H1 (cell line): ENCODE measurements at regions not wholly inside any gene's neighbourhood (a gene's known extent, or its start where the extent isn't known, plus 50 kb on each side); places are given as distances from the start of the nearest gene placed in this dataset.

Source experiments
- CTCF ChIA-PET: fragments of 300-600 bp; sonication (Branson Sonifier 250); formaldehyde crosslinking; loops from one replicate; lab custom pipeline; 2021; ENCODE audit not compliant: partially characterized antibody; lab: Charles Lee
- POLR2A ChIA-PET: fragments of 300-600 bp; sonication (Branson Sonifier 250); formaldehyde crosslinking; loops from one replicate; lab custom pipeline; 2021; ENCODE audit warnings: inconsistent platforms; ENCODE audit not compliant: partially characterized antibody; lab: Charles Lee
- DNase-seq, 2 experiments: peaks; one replicate each; pipeline versions ENCODE4 v3.0.0 to v3.0.0-alpha.2; 2010 to 2022; ENCODE audit warnings: low spot score in 2 of 2, low read depth in 1 of 2, mixed read lengths in 1 of 2
- FAIRE-seq: peaks from 2 replicates; lab custom pipeline; 2011; peaks lifted over from hg19 to GRCh38; lab: Jason Lieb, UNC
- H2AFZ ChIP-seq: 2 replicates; pipeline ENCODE4 v1.8.1; 2012; ENCODE audit warnings: low read length, inconsistent platforms
- H2AK5ac ChIP-seq: 2 replicates; pipeline ENCODE4 v1.6.1; 2013; ENCODE audit warnings: low read depth, low read length
- H2BK120ac ChIP-seq: replicated peaks from 2 replicates; pipeline ENCODE3; 2013; ENCODE audit warnings: low read depth, low read length, inconsistent platforms
- H2BK12ac ChIP-seq: 2 replicates; pipeline ENCODE4 v1.6.1; 2013; ENCODE audit warnings: low read depth, low read length
- H2BK15ac ChIP-seq: 2 replicates; pipeline ENCODE4 v1.6.1; 2013; ENCODE audit warnings: low read length
- H2BK20ac ChIP-seq: 2 replicates; pipeline ENCODE4 v1.6.1; 2013; ENCODE audit warnings: low read length
- H2BK5ac ChIP-seq: 2 replicates; pipeline ENCODE4 v1.6.1; 2013; ENCODE audit warnings: low read depth, low read length
- H3K14ac ChIP-seq: 2 replicates; pipeline ENCODE4 v1.6.1; 2013; ENCODE audit warnings: inconsistent platforms; ENCODE audit not compliant: insufficient read length
- H3K18ac ChIP-seq: 2 replicates; pipeline ENCODE4 v1.6.1; 2013; ENCODE audit warnings: low read length; ENCODE audit errors: extremely low read depth
- H3K23ac ChIP-seq: 2 replicates; pipeline ENCODE4 v1.6.1; 2013; ENCODE audit warnings: inconsistent platforms; ENCODE audit not compliant: insufficient read length
- H3K23me2 ChIP-seq: 2 replicates; pipeline ENCODE4 v1.6.1; 2013; ENCODE audit warnings: low read depth, low read length
- H3K27ac ChIP-seq: 2 replicates; pipeline ENCODE4 v1.6.1; 2011; ENCODE audit warnings: low read depth, low read length, inconsistent platforms
- H3K27me3 ChIP-seq, 4 experiments: replicated peaks in 1 of 4; 1 replicate in 1 of 4; 2 replicates in 3 of 4; pipeline versions ENCODE4 v1.6.1 to v1.8.1; 2011 to 2013; ENCODE audit warnings: low read length in 3 of 4, mild to moderate bottlenecking in 3 of 4, inconsistent platforms in 2 of 4, mixed read lengths in 2 of 4, moderate library complexity in 1 of 4; ENCODE audit not compliant: control insufficient read depth in 3 of 4, insufficient read depth in 3 of 4; ENCODE audit errors: extremely low read depth in 1 of 4
- H3K36me3 ChIP-seq, 4 experiments: 2 replicates each; pipeline versions ENCODE4 v1.6.1 to v1.8.1; 2011 to 2013; ENCODE audit warnings: mild to moderate bottlenecking in 4 of 4, low read length in 3 of 4, moderate library complexity in 2 of 4, control low read depth in 1 of 4, inconsistent platforms in 1 of 4; ENCODE audit not compliant: insufficient read depth in 4 of 4, control insufficient read depth in 2 of 4
- H3K4ac ChIP-seq: replicated peaks from 2 replicates; pipeline ENCODE3; 2013; ENCODE audit warnings: low read length, low read depth, mixed read lengths, inconsistent platforms; ENCODE audit not compliant: insufficient read length
- H3K4me1 ChIP-seq, 4 experiments: replicated peaks in 1 of 4; 1 replicate in 1 of 4; 2 replicates in 3 of 4; pipeline versions ENCODE4 v1.6.1 to v1.8.1; 2011 to 2013; ENCODE audit warnings: low read length in 3 of 4, inconsistent platforms in 2 of 4, mixed read lengths in 1 of 4; ENCODE audit not compliant: insufficient read depth in 4 of 4, control insufficient read depth in 3 of 4
- H3K4me2 ChIP-seq, 2 experiments: 2 replicates each; pipeline versions ENCODE4 v1.6.1 to v1.8.1; 2011 to 2013; ENCODE audit warnings: low read depth in 2 of 2, low read length in 2 of 2, control low read depth in 1 of 2, inconsistent platforms in 1 of 2, mild to moderate bottlenecking in 1 of 2; ENCODE audit not compliant: insufficient read depth in 1 of 2
- H3K4me3 ChIP-seq, 4 experiments: fragments of 200-600, 300-600 bp in 1 of 4; sonication (generic), shearing (Covaris generic), sonication (Bioruptor Twin) in 1 of 4; 2 replicates each; pipeline versions ENCODE4 v1.5.1 to v1.8.1; 2011 to 2016; ENCODE audit warnings: low read length in 4 of 4, low read depth in 3 of 4, control low read depth in 2 of 4, inconsistent platforms in 2 of 4, mild to moderate bottlenecking in 2 of 4, mixed read lengths in 1 of 4, moderate library complexity in 1 of 4; ENCODE audit not compliant: insufficient read depth in 2 of 4; ENCODE audit errors: extremely low read depth in 1 of 4
- H3K56ac ChIP-seq: replicated peaks from 2 replicates; pipeline ENCODE3; 2013; ENCODE audit warnings: low read depth, mild to moderate bottlenecking, mixed read lengths, low read length, inconsistent platforms; ENCODE audit not compliant: insufficient read length
- H3K79me1 ChIP-seq: 2 replicates; pipeline ENCODE4 v1.6.1; 2013; ENCODE audit warnings: low read depth, low read length, control low read depth
- H3K79me2 ChIP-seq, 2 experiments: 2 replicates each; pipeline versions ENCODE4 v1.6.1 to v1.8.1; 2012 to 2013; ENCODE audit warnings: low read length in 2 of 2, mild to moderate bottlenecking in 2 of 2, inconsistent platforms in 1 of 2; ENCODE audit not compliant: insufficient read depth in 2 of 2, control insufficient read depth in 1 of 2
- H3K9ac ChIP-seq, 4 experiments: replicated peaks in 1 of 4; 1 replicate in 1 of 4; 2 replicates in 3 of 4; pipeline versions ENCODE4 v1.6.1 to v1.8.1; 2011 to 2013; ENCODE audit warnings: low read depth in 3 of 4, low read length in 3 of 4, control low read depth in 2 of 4, mild to moderate bottlenecking in 2 of 4, moderate library complexity in 2 of 4, inconsistent platforms in 1 of 4; ENCODE audit errors: extremely low read depth in 1 of 4
- H3K9me3 ChIP-seq, 2 experiments: 2 replicates each; pipeline versions ENCODE4 v1.6.1 to v1.8.1; 2012 to 2013; ENCODE audit warnings: mild to moderate bottlenecking in 2 of 2, moderate library complexity in 2 of 2, control low read depth in 1 of 2, inconsistent platforms in 1 of 2, low read depth in 1 of 2, low read length in 1 of 2, mixed read lengths in 1 of 2; ENCODE audit not compliant: insufficient read depth in 2 of 2
- H4K20me1 ChIP-seq, 2 experiments: replicated peaks in 1 of 2; 2 replicates each; pipeline versions ENCODE3 to v1.8.1; 2011 to 2013; ENCODE audit warnings: inconsistent platforms in 2 of 2, low read length in 2 of 2, mild to moderate bottlenecking in 1 of 2; ENCODE audit not compliant: insufficient read depth in 2 of 2, control insufficient read depth in 1 of 2
- H4K5ac ChIP-seq: 2 replicates; pipeline ENCODE4 v1.6.1; 2013; ENCODE audit warnings: low read length, low read depth, mixed read lengths, inconsistent platforms; ENCODE audit not compliant: insufficient read length
- H4K8ac ChIP-seq: 2 replicates; pipeline ENCODE4 v1.8.0; 2013; ENCODE audit warnings: mild to moderate bottlenecking, moderate library complexity, low read length, inconsistent platforms; ENCODE audit not compliant: insufficient read depth; ENCODE audit errors: extremely low read depth
- H4K91ac ChIP-seq: replicated peaks from 2 replicates; pipeline ENCODE3; 2013; ENCODE audit warnings: low read length, mixed read lengths, inconsistent platforms; ENCODE audit not compliant: insufficient read length
- EGR1 ChIP-seq: IDR thresholded peaks from 2 replicates; pipeline ENCODE4 v1.6.1; 2011; ENCODE audit warnings: low read depth, low read length, borderline replicate concordance
- KDM1A ChIP-seq: fragments of 200-600, 300-600 bp; sonication (generic); IDR thresholded peaks from 2 replicates; pipeline ENCODE4 v1.7.1; 2016; ENCODE audit warnings: mild to moderate bottlenecking, low read length, borderline replicate concordance
- POLR2AphosphoS5 ChIP-seq: IDR thresholded peaks from 2 replicates; pipeline ENCODE4 v1.6.1; 2011; ENCODE audit warnings: low read depth, low read length
- SIX5 ChIP-seq: IDR thresholded peaks from 2 replicates; pipeline ENCODE4 v1.6.1; 2011; ENCODE audit warnings: mild to moderate bottlenecking, low read depth, low read length
- SP1 ChIP-seq: IDR thresholded peaks from 2 replicates; pipeline ENCODE4 v1.6.1; 2011; ENCODE audit warnings: low read depth, low read length
- SP2 ChIP-seq: IDR thresholded peaks from 2 replicates; pipeline ENCODE4 v1.6.1; 2012; ENCODE audit warnings: mild to moderate bottlenecking, low read length, inconsistent platforms
- SRF ChIP-seq: IDR thresholded peaks from 2 replicates; pipeline ENCODE4 v1.6.1; 2011; ENCODE audit warnings: mild to moderate bottlenecking, low read depth, low read length, moderate library complexity
- TAF7 ChIP-seq: optimal IDR thresholded peaks from 2 replicates; pipeline ENCODE3; 2011; ENCODE audit warnings: low read depth, mild to moderate bottlenecking, inconsistent platforms, low read length, moderate library complexity, borderline replicate concordance
- TBP ChIP-seq: IDR thresholded peaks from 2 replicates; pipeline ENCODE4 v1.6.1; 2011; ENCODE audit warnings: low read depth, low read length, improper control_type of control experiment
- USF2 ChIP-seq: IDR thresholded peaks from 2 replicates; pipeline ENCODE4 v1.6.1; 2011; ENCODE audit warnings: low read length, improper control_type of control experiment
- YY1 ChIP-seq: IDR thresholded peaks from 2 replicates; pipeline ENCODE4 v1.6.1; 2011; ENCODE audit warnings: low read depth, mild to moderate bottlenecking, low read length
- ZNF274 ChIP-seq: IDR thresholded peaks from 2 replicates; pipeline ENCODE4 v1.7.0; 2012; ENCODE audit warnings: low read length, borderline replicate concordance; ENCODE audit errors: extremely low read depth
- WGBS, 2 experiments: shearing (Covaris generic) in 1 of 2; methylation state at CpG; one replicate each; pipeline versions ENCODE4 v1.1.6 to v1.1.7; 2013 to 2015; ENCODE audit warnings: low lambda C conversion rate in 2 of 2, mixed read lengths in 2 of 2, inconsistent platforms in 1 of 2, low coverage in 1 of 2, missing lambda C conversion rate in 1 of 2; ENCODE audit not compliant: insufficient replicate concordance in 2 of 2, insufficient coverage in 1 of 2, insufficient read length in 1 of 2; ENCODE audit errors: extremely low coverage in 1 of 2, missing lambda C conversion rate in 1 of 2; 5-methylcytosine and 5-hydroxymethylcytosine counted together

GRCh38 chr12:92022093-92022492 lies 123.6 kb downstream of the BTG1 start:
- Histone ChIP-seq H3K79me1 (no peaks in the 10 kb centered on the region), H4K5ac (no peak overlapping the region), H4K20me1 (no peaks in the 10 kb centered on the region), H2AFZ (no peak overlapping the region), H2BK20ac (no peak overlapping the region), H4K8ac (no peak overlapping the region), H2BK120ac (no peak overlapping the region), H3K4me3 (no peak overlapping the region), H2BK5ac (no peak overlapping the region), H3K27me3 (no peaks in the 10 kb centered on the region), H3K23me2 (no peaks in the 10 kb centered on the region), H3K9me3 (no peaks in the 10 kb centered on the region), H3K56ac (no peak overlapping the region), H2BK15ac (no peak overlapping the region), H3K27ac (no peak overlapping the region), H3K9ac (no peak overlapping the region), H4K91ac (no peak overlapping the region), H2BK12ac (no peak overlapping the region), H2AK5ac (no peak overlapping the region), H3K4me1 (peaks cover 0 to 7% (median 3%) of the 10 kb centered on the region in 4 experiments; a peak in 3 of 7 replicates), H3K4me2 (no peak overlapping the region), H3K23ac (no peak overlapping the region), H3K14ac (no peak overlapping the region), H3K36me3 (no peaks in the 10 kb centered on the region), H3K4ac (no peak overlapping the region), H3K18ac (no peak overlapping the region), H3K79me2 (no peaks in the 10 kb centered on the region)
- FAIRE-seq, result no peak
- ChIA-PET CTCF (interaction anchor here (0.7 to 1.6 kb wide), 4 partner anchors 10 to 549 kb away, joined by 3 to 4 read pairs (median 3); partner anchors contain the start of gene BTG1), POLR2A (interaction anchor here (1.7 kb wide), 1 partner anchor 13 kb away, joined by 3 read pairs; no protein-coding TSS in a partner anchor)
- TF ChIP-seq EGR1 (no peak), SRF (no peak), KDM1A (no peak), SP2 (no peak), USF2 (no peak), SP1 (no peak), SIX5 (no peak), ZNF274 (no peak), POLR2AphosphoS5 (no peak), TBP (no peak), TAF7 (no peak), YY1 (no peak)
- WGBS, 2 experiments, result 100% methylated on average over 1 of the region's 1 CpG; no CpG with 5 or more reads in 1 of the 2 experiments
- no peak for DNase-seq
